SHP77 treated with DMSO at 0.1 percent for 48 hours (cell line): ENCODE measurements at regions not wholly inside any gene's neighbourhood (a gene's known extent, or its start where the extent isn't known, plus 50 kb on each side); places are given as distances from the start of the nearest gene placed in this dataset.
A peak's percentile ranks its signal among the peaks of the same experiment; 100 is the strongest.

Experiments
- DNase-seq: peaks from one replicate; lab custom pipeline; 2025; lab: John Stamatoyannopoulos, UW

- no peak for DNase-seq
Observed at GRCh38 chr5:124377386-124377785, 369.1 kb downstream of the ZNF608 start.

- no peak for DNase-seq
Observed at GRCh38 chr5:124373883-124374282, 372.6 kb downstream of the ZNF608 start.

GRCh38 chr5:124372457-124372856 is 374.0 kb downstream of the ZNF608 start:
- no peak for DNase-seq

GRCh38 chr5:124371111-124371706 is 375.2 kb downstream of the ZNF608 start:
- no peak for DNase-seq

- no peak for DNase-seq
Observed at GRCh38 chr5:124370601-124371000, 375.8 kb downstream of the ZNF608 start.

- DNase-seq, result peak; percentile 96
Observed at GRCh38 chr5:124365361-124365801, 381.1 kb downstream of the ZNF608 start.

- no peak for DNase-seq
Observed at GRCh38 chr5:124355928-124356327, 390.5 kb downstream of the ZNF608 start.

GRCh38 chr5:124353016-124353415 is 393.4 kb downstream of the ZNF608 start:
- no peak for DNase-seq

GRCh38 chr5:124352312-124352711 is 394.1 kb downstream of the ZNF608 start:
- DNase-seq, result no peak

- no peak for DNase-seq
Observed at GRCh38 chr5:124349931-124350330, 396.5 kb downstream of the ZNF608 start.

GRCh38 chr5:124343451-124343867 is 403.0 kb downstream of the ZNF608 start:
- DNase-seq, result no peak

- DNase-seq, result no peak
Observed at GRCh38 chr5:124342986-124343385, 403.5 kb downstream of the ZNF608 start.

- no peak for DNase-seq
Observed at GRCh38 chr5:124342584-124342983, 403.9 kb downstream of the ZNF608 start.

- DNase-seq, result no peak
Observed at GRCh38 chr5:124342027-124342471, 404.4 kb downstream of the ZNF608 start.

- no peak for DNase-seq
Observed at GRCh38 chr5:124341066-124341858, 405.2 kb downstream of the ZNF608 start.

- DNase-seq, result no peak
Observed at GRCh38 chr5:124337996-124338395, 408.4 kb downstream of the ZNF608 start.

GRCh38 chr5:124333298-124333979 is 413.0 kb downstream of the ZNF608 start:
- no peak for DNase-seq

- DNase-seq, result no peak
Observed at GRCh38 chr5:124332273-124332672, 414.2 kb downstream of the ZNF608 start.

GRCh38 chr5:124330595-124331220 is 415.7 kb downstream of the ZNF608 start:
- no peak for DNase-seq

GRCh38 chr5:124328201-124328600 is 418.2 kb downstream of the ZNF608 start:
- no peak for DNase-seq

- DNase-seq, result no peak
Observed at GRCh38 chr5:124318661-124319060, 427.8 kb downstream of the ZNF608 start.

- no peak for DNase-seq
Observed at GRCh38 chr5:124317451-124317850, 429.0 kb downstream of the ZNF608 start.
